ENCODE measurements at regions not wholly inside any gene's neighbourhood (a gene's known extent, or its start where the extent isn't known, plus 50 kb on each side); places are given as distances from the start of the nearest gene placed in this dataset.

DNA sequence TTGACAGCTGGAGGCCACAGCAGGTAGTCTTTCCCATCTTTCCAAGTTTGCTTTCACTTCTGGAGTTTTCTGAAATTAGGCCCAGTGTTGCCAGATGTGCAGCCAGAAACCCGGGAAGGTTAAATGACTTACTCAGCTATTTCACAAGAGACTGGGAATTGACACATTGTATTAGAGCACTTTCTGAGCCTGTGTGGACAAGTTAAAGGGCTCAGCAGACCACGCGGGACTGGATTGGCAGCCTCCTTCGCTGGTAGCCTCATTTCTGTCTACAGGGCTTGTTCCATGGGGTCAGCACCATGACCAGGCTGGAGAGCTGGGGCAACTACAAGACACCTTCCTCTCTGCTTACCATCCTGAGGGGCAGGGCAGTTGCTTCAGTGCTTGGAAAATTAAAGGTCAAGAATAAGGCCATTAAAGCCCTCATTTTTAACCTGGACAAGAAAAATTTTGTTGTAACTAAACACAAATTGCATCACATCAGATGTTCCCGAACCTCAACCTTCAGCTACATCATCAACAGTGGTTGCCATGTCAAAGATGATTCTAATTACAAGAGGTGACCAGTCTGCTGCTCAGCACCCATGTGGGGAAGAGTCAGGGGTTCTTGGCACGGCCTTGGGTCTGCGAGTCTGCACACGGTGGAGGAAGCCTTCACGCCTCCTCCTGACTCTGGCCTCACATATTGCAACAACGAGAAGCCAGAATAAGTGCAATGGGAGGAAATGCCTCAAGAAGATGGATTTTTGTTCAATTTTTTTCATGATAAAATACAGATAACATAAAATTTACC lies 279.5 kb upstream of the RAB6C start:
- TF ChIP-seq YY1 (IDR thresholded peaks at IDR 0.05; ENCODE audit: low read depth): no peak
- no peak for TF ChIP-seq TEAD4 (IDR thresholded peaks at IDR 0.05; ENCODE audit: borderline replicate concordance, insufficient read depth)
- TF ChIP-seq, protein P1, sequence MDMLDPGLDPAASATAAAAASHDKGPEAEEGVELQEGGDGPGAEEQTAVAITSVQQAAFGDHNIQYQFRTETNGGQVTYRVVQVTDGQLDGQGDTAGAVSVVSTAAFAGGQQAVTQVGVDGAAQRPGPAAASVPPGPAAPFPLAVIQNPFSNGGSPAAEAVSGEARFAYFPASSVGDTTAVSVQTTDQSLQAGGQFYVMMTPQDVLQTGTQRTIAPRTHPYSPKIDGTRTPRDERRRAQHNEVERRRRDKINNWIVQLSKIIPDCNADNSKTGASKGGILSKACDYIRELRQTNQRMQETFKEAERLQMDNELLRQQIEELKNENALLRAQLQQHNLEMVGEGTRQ (IDR thresholded peaks at IDR 0.05; ENCODE audit: borderline replicate concordance, low read depth, low read length): no peak
- no peak for TF ChIP-seq GABPA (IDR thresholded peaks at IDR 0.05; ENCODE audit: low read depth)
- TF ChIP-seq, protein P2, sequence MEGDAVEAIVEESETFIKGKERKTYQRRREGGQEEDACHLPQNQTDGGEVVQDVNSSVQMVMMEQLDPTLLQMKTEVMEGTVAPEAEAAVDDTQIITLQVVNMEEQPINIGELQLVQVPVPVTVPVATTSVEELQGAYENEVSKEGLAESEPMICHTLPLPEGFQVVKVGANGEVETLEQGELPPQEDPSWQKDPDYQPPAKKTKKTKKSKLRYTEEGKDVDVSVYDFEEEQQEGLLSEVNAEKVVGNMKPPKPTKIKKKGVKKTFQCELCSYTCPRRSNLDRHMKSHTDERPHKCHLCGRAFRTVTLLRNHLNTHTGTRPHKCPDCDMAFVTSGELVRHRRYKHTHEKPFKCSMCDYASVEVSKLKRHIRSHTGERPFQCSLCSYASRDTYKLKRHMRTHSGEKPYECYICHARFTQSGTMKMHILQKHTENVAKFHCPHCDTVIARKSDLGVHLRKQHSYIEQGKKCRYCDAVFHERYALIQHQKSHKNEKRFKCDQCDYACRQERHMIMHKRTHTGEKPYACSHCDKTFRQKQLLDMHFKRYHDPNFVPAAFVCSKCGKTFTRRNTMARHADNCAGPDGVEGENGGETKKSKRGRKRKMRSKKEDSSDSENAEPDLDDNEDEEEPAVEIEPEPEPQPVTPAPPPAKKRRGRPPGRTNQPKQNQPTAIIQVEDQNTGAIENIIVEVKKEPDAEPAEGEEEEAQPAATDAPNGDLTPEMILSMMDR (IDR thresholded peaks at IDR 0.05): no peak
- TF ChIP-seq FOXJ3 (CRISPR knock-in tag; IDR thresholded peaks at IDR 0.05): no peak
- no peak for TF ChIP-seq POLR2AphosphoS5 (IDR thresholded peaks at IDR 0.05; ENCODE audit: low read depth, low read length)
- no peak for TF ChIP-seq EP300 (IDR thresholded peaks at IDR 0.05; ENCODE audit: borderline replicate concordance in 1 of 2, low read depth in 1 of 2, low read length in 1 of 2)
- no peak for TF ChIP-seq RAD21 (IDR thresholded peaks at IDR 0.05; ENCODE audit: low read length)

All from SK-N-SH (cell line).